HL-60 (cell line): ENCODE measurements at regions not wholly inside any gene's neighbourhood (a gene's known extent, or its start where the extent isn't known, plus 50 kb on each side); places are given as distances from the start of the nearest gene placed in this dataset.

Experiments used
- DNase-seq, 2 experiments: peaks; one replicate each; pipeline ENCODE4 v3.0.0-alpha.2; 2010 to 2020; ENCODE audit warnings: low read depth in 1 of 2, low spot score in 1 of 2
- H3K27ac ChIP-seq: fragments of 250-450 bp; sonication (Bioruptor Pico); replicated peaks from 2 replicates; pipeline ENCODE4 v1.5.1; 2020; ENCODE audit warnings: mild to moderate bottlenecking, moderate library complexity
- H3K27me3 ChIP-seq: fragments of 250-450 bp; sonication (Bioruptor Pico); 2 replicates; pipeline ENCODE4 v1.5.1; 2021; ENCODE audit warnings: mild to moderate bottlenecking, moderate library complexity; ENCODE audit not compliant: insufficient read depth, poor library complexity, severe bottlenecking
- H3K4me3 ChIP-seq: replicated peaks from 2 replicates; pipeline ENCODE4 v1.5.1; 2011; ENCODE audit warnings: mild to moderate bottlenecking, control low read depth, low read length; ENCODE audit not compliant: insufficient read depth
- GABPA ChIP-seq: IDR thresholded peaks from 2 replicates; pipeline ENCODE4 v1.6.1; 2012; ENCODE audit warnings: low read depth
- POLR2AphosphoS5 ChIP-seq: IDR thresholded peaks from 2 replicates; pipeline ENCODE4 v1.6.1; 2012; ENCODE audit warnings: low read depth
- SPI1 ChIP-seq: IDR thresholded peaks from 2 replicates; pipeline ENCODE4 v1.6.1; 2012; ENCODE audit warnings: low read depth, mild to moderate bottlenecking, borderline replicate concordance
- TF ChIP-seq, protein P1 (sequence below): IDR thresholded peaks from 2 replicates; pipeline ENCODE4 v1.6.1; 2012; ENCODE audit warnings: low read depth; ENCODE audit not compliant: insufficient replicate concordance
- TF ChIP-seq, protein P2 (sequence below): IDR thresholded peaks from one replicate; pipeline ENCODE4 v1.5.1; 2011; ENCODE audit warnings: low read length, control low read depth, inconsistent platforms; ENCODE audit not compliant: insufficient read depth

DNA sequence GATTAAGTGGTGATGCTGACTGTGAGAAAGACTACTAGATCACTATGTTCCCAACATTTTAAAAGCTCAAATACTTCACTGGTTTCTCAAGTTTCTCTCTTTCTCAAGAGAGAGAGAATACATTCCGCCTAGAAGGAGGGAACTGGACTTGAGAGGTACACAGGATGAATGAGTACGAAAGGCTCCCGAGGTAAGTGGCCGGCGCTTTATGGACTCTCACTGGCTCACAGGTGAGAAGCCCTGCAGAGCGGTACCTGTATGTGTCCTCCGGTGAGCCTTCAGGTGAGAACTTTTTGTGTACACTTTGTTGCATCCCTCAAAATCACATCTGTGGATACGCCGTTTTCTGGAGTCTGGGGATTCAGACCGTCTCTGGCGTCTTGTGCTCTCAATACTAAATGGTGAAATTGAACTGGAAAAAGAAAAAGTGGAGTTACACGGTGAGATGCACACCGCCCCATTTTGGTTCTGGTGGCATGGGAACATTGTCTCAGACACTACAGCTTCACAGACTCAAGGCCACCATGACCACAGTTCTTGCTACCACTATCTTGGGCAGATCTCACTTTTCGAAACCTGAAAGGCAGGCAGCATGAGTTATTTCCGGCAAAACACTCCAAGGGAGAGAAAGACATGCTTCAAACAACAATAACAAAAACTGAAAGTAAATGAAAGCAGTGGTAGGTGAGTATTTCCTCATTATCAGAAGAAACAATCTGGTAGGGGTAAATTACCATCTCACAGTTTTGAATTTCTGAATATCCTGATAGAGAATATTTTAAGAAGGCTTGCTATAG lies 418.9 kb downstream of the KLF12 start:
- Histone ChIP-seq H3K4me3 (no peak overlapping the region), H3K27ac (no peak overlapping the region), H3K27me3 (peaks cover 4% of the 10 kb centered on the region)
- TF ChIP-seq SPI1 (no peak), POLR2AphosphoS5 (no peak), GABPA (no peak)
- TF ChIP-seq, protein P1, sequence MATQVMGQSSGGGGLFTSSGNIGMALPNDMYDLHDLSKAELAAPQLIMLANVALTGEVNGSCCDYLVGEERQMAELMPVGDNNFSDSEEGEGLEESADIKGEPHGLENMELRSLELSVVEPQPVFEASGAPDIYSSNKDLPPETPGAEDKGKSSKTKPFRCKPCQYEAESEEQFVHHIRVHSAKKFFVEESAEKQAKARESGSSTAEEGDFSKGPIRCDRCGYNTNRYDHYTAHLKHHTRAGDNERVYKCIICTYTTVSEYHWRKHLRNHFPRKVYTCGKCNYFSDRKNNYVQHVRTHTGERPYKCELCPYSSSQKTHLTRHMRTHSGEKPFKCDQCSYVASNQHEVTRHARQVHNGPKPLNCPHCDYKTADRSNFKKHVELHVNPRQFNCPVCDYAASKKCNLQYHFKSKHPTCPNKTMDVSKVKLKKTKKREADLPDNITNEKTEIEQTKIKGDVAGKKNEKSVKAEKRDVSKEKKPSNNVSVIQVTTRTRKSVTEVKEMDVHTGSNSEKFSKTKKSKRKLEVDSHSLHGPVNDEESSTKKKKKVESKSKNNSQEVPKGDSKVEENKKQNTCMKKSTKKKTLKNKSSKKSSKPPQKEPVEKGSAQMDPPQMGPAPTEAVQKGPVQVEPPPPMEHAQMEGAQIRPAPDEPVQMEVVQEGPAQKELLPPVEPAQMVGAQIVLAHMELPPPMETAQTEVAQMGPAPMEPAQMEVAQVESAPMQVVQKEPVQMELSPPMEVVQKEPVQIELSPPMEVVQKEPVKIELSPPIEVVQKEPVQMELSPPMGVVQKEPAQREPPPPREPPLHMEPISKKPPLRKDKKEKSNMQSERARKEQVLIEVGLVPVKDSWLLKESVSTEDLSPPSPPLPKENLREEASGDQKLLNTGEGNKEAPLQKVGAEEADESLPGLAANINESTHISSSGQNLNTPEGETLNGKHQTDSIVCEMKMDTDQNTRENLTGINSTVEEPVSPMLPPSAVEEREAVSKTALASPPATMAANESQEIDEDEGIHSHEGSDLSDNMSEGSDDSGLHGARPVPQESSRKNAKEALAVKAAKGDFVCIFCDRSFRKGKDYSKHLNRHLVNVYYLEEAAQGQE = no peak
- TF ChIP-seq, protein P2, sequence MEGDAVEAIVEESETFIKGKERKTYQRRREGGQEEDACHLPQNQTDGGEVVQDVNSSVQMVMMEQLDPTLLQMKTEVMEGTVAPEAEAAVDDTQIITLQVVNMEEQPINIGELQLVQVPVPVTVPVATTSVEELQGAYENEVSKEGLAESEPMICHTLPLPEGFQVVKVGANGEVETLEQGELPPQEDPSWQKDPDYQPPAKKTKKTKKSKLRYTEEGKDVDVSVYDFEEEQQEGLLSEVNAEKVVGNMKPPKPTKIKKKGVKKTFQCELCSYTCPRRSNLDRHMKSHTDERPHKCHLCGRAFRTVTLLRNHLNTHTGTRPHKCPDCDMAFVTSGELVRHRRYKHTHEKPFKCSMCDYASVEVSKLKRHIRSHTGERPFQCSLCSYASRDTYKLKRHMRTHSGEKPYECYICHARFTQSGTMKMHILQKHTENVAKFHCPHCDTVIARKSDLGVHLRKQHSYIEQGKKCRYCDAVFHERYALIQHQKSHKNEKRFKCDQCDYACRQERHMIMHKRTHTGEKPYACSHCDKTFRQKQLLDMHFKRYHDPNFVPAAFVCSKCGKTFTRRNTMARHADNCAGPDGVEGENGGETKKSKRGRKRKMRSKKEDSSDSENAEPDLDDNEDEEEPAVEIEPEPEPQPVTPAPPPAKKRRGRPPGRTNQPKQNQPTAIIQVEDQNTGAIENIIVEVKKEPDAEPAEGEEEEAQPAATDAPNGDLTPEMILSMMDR = no peak
- DNase-seq = no peak

DNA sequence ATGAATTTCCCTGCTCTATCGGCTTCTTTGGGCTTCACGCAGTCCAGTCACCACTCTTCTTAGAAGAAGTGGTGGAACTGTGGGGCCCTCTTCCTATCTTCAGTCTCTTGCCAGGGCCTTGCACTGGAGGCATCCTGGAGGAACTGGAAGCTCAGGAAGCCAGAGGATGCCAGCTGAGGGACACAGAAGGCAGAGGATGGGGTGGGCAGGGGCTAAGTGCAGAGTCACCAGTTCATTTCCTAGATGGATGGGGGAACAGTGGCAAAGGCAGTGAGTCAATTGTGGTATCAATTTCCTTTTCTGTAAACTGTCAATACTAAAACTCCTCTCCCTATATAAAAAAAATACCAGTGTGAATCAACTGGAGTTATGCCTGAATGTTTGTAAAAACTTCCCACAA lies 419.7 kb downstream of the KLF12 start:
- DNase-seq = no peak
- H3K27ac ChIP-seq = no peak overlapping the region
- no peak overlapping the region for H3K4me3 ChIP-seq
- peaks cover 4% of the 10 kb centered on the region for H3K27me3 ChIP-seq
- TF ChIP-seq, protein P2 = no peak
- no peak for TF ChIP-seq GABPA
- TF ChIP-seq POLR2AphosphoS5 = no peak
- no peak for TF ChIP-seq SPI1
- TF ChIP-seq, protein P1 = no peak

DNA sequence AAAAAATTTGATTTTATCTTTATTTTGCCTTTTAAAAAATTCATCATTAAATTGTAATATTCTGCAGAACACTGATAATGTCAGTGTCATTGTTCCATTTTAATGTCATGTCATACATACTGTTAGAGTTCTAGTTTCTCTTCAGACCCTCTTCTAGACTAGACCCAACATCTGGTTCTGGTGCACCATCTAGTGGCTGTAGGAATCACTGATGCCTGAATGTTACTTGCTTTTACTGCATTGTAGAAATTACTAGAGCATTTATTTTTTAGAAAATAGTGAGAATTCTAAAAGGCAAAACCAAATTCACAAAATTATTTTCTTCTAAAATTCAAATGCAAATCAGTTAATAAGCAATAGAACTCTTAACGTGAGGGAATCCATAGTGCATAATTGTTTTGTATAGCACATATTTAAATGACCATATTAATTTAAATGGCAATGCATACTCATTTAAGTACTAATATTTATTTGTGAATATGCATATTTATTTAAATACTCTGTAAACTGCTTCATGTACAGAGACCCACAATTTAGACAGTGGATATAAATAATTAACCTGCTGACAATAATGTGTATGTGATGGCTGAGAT lies 425.7 kb downstream of the KLF12 start:
- H3K27ac ChIP-seq = no peak overlapping the region
- DNase-seq = peak; percentile 10 to 60
- peaks cover 3% of the 10 kb centered on the region for H3K27me3 ChIP-seq
- TF ChIP-seq, protein P1 = no peak
- TF ChIP-seq SPI1 = no peak
- TF ChIP-seq, protein P2 = peak; percentile 34
- H3K4me3 ChIP-seq = no peak overlapping the region
